Heart right ventricle (tissue), 16 donors: ENCODE measurements at regions not wholly inside any gene's neighbourhood (a gene's known extent, or its start where the extent isn't known, plus 50 kb on each side); places are given as distances from the start of the nearest gene placed in this dataset.
"Not testable (repeated sequence)": the region's sequence is repeated elsewhere in the genome, so short reads cannot be mapped to it uniquely, and the experiment has no call there.

Experiments used
- ATAC-seq, 8 donors: fragments of 200-7000 bp; cut with Tn5 transposase; one replicate each; pipeline ENCODE4 v1.9.1; 2020; ENCODE audit warnings: mild to moderate bottlenecking in 8 of 8, moderate library complexity in 8 of 8, moderate number of reproducible peaks in 1 of 8
- DNase-seq, 2 donors: peaks; one replicate each; pipeline ENCODE4 v3.0.0-alpha.2; 2020
- H3K27ac ChIP-seq, 10 donors: fragments of 200-600 bp; sonication (generic) in 2 of 10; one replicate each; pipeline versions ENCODE4 v1.5.0 to v1.8.0; 2020 to 2022; ENCODE audit warnings: mild to moderate bottlenecking in 3 of 10
- H3K27me3 ChIP-seq, 7 donors: fragments of 200-600 bp; one replicate each; pipeline ENCODE4 v1.8.0; 2021 to 2022; ENCODE audit warnings: mild to moderate bottlenecking in 2 of 7
- H3K36me3 ChIP-seq, 9 donors: fragments of 200-600 bp; sonication (generic) in 1 of 9; one replicate each; pipeline versions ENCODE4 v1.5.0 to v1.8.0; 2020 to 2022; ENCODE audit warnings: mild to moderate bottlenecking in 2 of 9
- H3K4me1 ChIP-seq, 9 donors: fragments of 200-600 bp; sonication (generic) in 1 of 9; one replicate each; pipeline versions ENCODE4 v1.5.0 to v1.8.0; 2020 to 2022; ENCODE audit warnings: mild to moderate bottlenecking in 4 of 9
- H3K4me3 ChIP-seq, 10 donors: fragments of 200-600 bp; sonication (generic) in 2 of 10; one replicate each; pipeline versions ENCODE4 v1.5.0 to v1.8.0; 2020 to 2022; ENCODE audit warnings: mild to moderate bottlenecking in 7 of 10, moderate library complexity in 2 of 10
- H3K9me3 ChIP-seq, 11 donors: fragments of 200-600 bp in 10 of 11; sonication (generic) in 2 of 11; one replicate each; pipeline versions ENCODE4 v1.5.0 to v1.8.0; 2013 to 2022; ENCODE audit warnings: mild to moderate bottlenecking in 2 of 11, control low read depth in 1 of 11, moderate library complexity in 1 of 11
- CTCF ChIP-seq, 9 donors: fragments of 200-600 bp; sonication (generic) in 2 of 9; IDR thresholded peaks; one replicate each; pipeline versions ENCODE4 v1.5.0 to v1.8.0; 2021 to 2022; ENCODE audit warnings: antibody characterized with exemption in 9 of 9, mild to moderate bottlenecking in 5 of 9, moderate library complexity in 1 of 9
- WGBS, 2 donors: extraction: QIAGEN DNeasy Blood & Tissue Kit; methylation state at CpG; one replicate each; pipeline ENCODE4 v1.1.7; 2013; ENCODE audit warnings: inconsistent platforms in 1 of 2; 5-methylcytosine and 5-hydroxymethylcytosine counted together
- intact Hi-C, 10 donors: fragments of 100-400 bp; cut with DNase I; formaldehyde crosslinking; loops; one replicate each; pipeline versions ENCODE4 v1.11.1 to v1.14.2; 2022
- donor health status: Arrhythmogenic right ventricular cardiomyopathy.
- donor health status: ischemic (EF 13 %, LVEDD 7.1; RV severe dilation, severe dysfunction).
- donor health status: healthy with polysubstance abuse.
- donor health status: DM: no; HTN: yes; CAD: no.
- donor health status: DM: no; HTN: no; CAD: no.
- donor health status: ischemic (EF 25% LVEDD 6.9; RV normal size, moderate dysfunction).
- donor health status: ischemic (EF 25% LVEDD 5.7; RV mildly dilated, moderate dysfunction).
- donor health status: healthy.
- donor health status: DM: yes; HTN: yes; CAD: no.
- donor health status: Ischemic cardiomyopathy.
- donor health status: ischemic (EF 35%, LVEDD 5.7; RV mildly dilated, moderate dysfunction).
- donor health status: nonischemic (EF 11% LVEDD 7.7; RV severe dilation, severe dysfunction).
- donor health status: DM: yes; HTN: yes; CAD: no.
- donor health status: PGD.
- donor health status: ischemic (EF 29% LVEDD 5.4; RV normal size, mild dysfunction).
- donor health status: nonischemic (EF 23%, LVEDD 6.1; RV moderate dilation, normal function).

- WGBS, 2 donors, result no CpG with 5 or more reads among the region's 58 CpGs
- intact Hi-C loops, result not testable (repeated sequence)
Observed at GRCh38 chr21:8987896-8988295, 1533.5 kb upstream of the TPTE start.

DNA sequence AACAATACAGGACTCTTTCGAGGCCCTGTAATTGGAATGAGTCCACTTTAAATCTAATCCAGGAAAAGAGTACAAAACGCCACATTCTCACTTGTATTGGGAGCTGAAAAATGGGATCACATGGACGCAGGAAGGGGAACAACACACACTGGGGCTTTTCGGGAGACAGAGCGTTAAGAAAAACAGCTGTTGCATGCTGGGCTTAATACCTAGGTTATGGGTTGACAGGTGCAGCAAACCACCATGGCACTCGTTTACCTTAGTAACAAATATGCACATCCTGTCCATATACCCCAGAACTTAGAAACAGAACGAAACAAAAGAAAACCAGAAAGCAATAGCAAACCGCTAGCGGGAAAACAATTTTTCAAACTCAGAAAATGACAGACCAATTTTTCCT is 1532.7 kb upstream of the TPTE start:
- Histone ChIP-seq H3K36me3 (no peaks in the 10 kb centered on the region), H3K9me3 (peaks cover 0 to 53% (median 4%) of the 10 kb centered on the region in 11 donors), H3K27me3 (peaks cover 0 to 49% (median 40%) of the 10 kb centered on the region in 7 donors), H3K27ac (no peak overlapping the region), H3K4me3 (no peak overlapping the region), H3K4me1 (no peaks in the 10 kb centered on the region)
- DNase-seq (no peak), ATAC-seq (no peak)
- WGBS, 2 donors, result 72 to 74% methylated on average over 9 of the region's 9 CpGs
- TF ChIP-seq CTCF (IDR thresholded peaks at IDR 0.05), result no peak
- intact Hi-C loops, result no loop called here

More at GRCh38 chr21:8987896-8988295, 1533.5 kb upstream of the TPTE start:
- not testable (repeated sequence) for H3K36me3 ChIP-seq, H3K4me1 ChIP-seq, H3K27ac ChIP-seq, H3K4me3 ChIP-seq, DNase-seq, ATAC-seq
- Histone ChIP-seq H3K9me3 (peaks cover 0 to 45% (median 4%) of the 10 kb centered on the region in 11 donors), H3K27me3 (peaks cover 0 to 41% (median 32%) of the 10 kb centered on the region in 7 donors)

- ATAC-seq (peak in 5 of 8 donors; percentile 24 to 73 (median 44)), DNase-seq (no peak)
- intact Hi-C loops, result no loop called here
- Histone ChIP-seq H3K27ac (no peak overlapping the region), H3K27me3 (peaks cover 0 to 55% (median 46%) of the 10 kb centered on the region in 7 donors), H3K36me3 (no peaks in the 10 kb centered on the region), H3K4me1 (no peaks in the 10 kb centered on the region), H3K4me3 (no peak overlapping the region), H3K9me3 (peaks cover 0 to 58% (median 4%) of the 10 kb centered on the region in 11 donors)
- no peak for TF ChIP-seq CTCF (IDR thresholded peaks at IDR 0.05)
- 39 to 47% methylated on average over 6 of the region's 6 CpGs for WGBS, 2 donors
Observed at GRCh38 chr21:8989261-8989711, 1532.1 kb upstream of the TPTE start.

GRCh38 chr21:8989721-8990325 is 1531.6 kb upstream of the TPTE start:
- H3K4me3 ChIP-seq, result no peak overlapping the region
- DNase-seq (no peak), ATAC-seq (peak in 7 of 8 donors; percentile 11 to 64 (median 48))
- H3K27me3 ChIP-seq, result peaks cover 0 to 60% (median 52%) of the 10 kb centered on the region in 7 donors
- no peaks in the 10 kb centered on the region for H3K36me3 ChIP-seq
- intact Hi-C loops, result no loop called here
- WGBS, 2 donors, result 57 to 58% methylated on average over 16 of the region's 16 CpGs
- H3K9me3 ChIP-seq, result peaks cover 0 to 64% (median 4%) of the 10 kb centered on the region in 11 donors
- TF ChIP-seq CTCF (IDR thresholded peaks at IDR 0.05), result no peak
- H3K4me1 ChIP-seq, result no peaks in the 10 kb centered on the region
- H3K27ac ChIP-seq, result no peak overlapping the region
